Liver (tissue), 7 donors: ENCODE measurements at regions not wholly inside any gene's neighbourhood (a gene's known extent, or its start where the extent isn't known, plus 50 kb on each side); places are given as distances from the start of the nearest gene placed in this dataset.

Experiments used
- DNase-seq: peaks from one replicate; pipeline ENCODE4 v3.0.0-alpha.2; 2017; ENCODE audit warnings: low spot score
- H3K27ac ChIP-seq, 2 donors: one replicate each; pipeline ENCODE4 v1.7.0; 2013; ENCODE audit warnings: inconsistent platforms in 2 of 2, low read length in 2 of 2, control low read depth in 1 of 2, low read depth in 1 of 2, mild to moderate bottlenecking in 1 of 2
- H3K27me3 ChIP-seq, 4 donors: one replicate each; pipeline versions ENCODE4 v1.6.1 to v1.7.0; 2013; ENCODE audit warnings: low read length in 3 of 4, inconsistent platforms in 1 of 4, mild to moderate bottlenecking in 1 of 4, moderate library complexity in 1 of 4; ENCODE audit not compliant: control insufficient read depth in 4 of 4, insufficient read depth in 4 of 4
- H3K36me3 ChIP-seq, 4 donors: one replicate each; pipeline versions ENCODE4 v1.6.1 to v1.7.0; 2013; ENCODE audit warnings: low read length in 3 of 4, mild to moderate bottlenecking in 3 of 4, low read depth in 1 of 4, moderate library complexity in 1 of 4; ENCODE audit not compliant: control insufficient read depth in 4 of 4, insufficient read depth in 3 of 4
- H3K4me1 ChIP-seq, 4 donors: one replicate each; pipeline versions ENCODE4 v1.6.1 to v1.7.0; 2013; ENCODE audit warnings: low read length in 3 of 4, mild to moderate bottlenecking in 3 of 4, moderate library complexity in 1 of 4; ENCODE audit not compliant: control insufficient read depth in 4 of 4, insufficient read depth in 4 of 4
- H3K4me3 ChIP-seq, 3 donors: one replicate each; pipeline versions ENCODE4 v1.6.1 to v1.7.0; 2013; ENCODE audit warnings: low read length in 3 of 3, control low read depth in 1 of 3, low read depth in 1 of 3, mild to moderate bottlenecking in 1 of 3
- H3K9ac ChIP-seq, 2 donors: one replicate each; pipeline ENCODE4 v1.7.0; 2013; ENCODE audit warnings: low read length in 2 of 2, mild to moderate bottlenecking in 2 of 2, moderate library complexity in 2 of 2, control low read depth in 1 of 2, low read depth in 1 of 2
- H3K9me3 ChIP-seq, 4 donors: one replicate each; pipeline versions ENCODE4 v1.6.1 to v1.7.0; 2013; ENCODE audit warnings: low read length in 3 of 4; ENCODE audit not compliant: control insufficient read depth in 4 of 4
- ATF3 ChIP-seq: IDR thresholded peaks from 2 replicates; pipeline ENCODE4 v1.6.1; 2016; ENCODE audit warnings: antibody characterized with exemption
- FOXA1 ChIP-seq: IDR thresholded peaks from 2 replicates; pipeline ENCODE4 v1.6.1; 2016; ENCODE audit warnings: antibody characterized with exemption
- FOXA2 ChIP-seq: IDR thresholded peaks from 2 replicates; pipeline ENCODE4 v1.6.1; 2016; ENCODE audit warnings: antibody characterized with exemption
- JUND ChIP-seq, 2 donors: IDR thresholded peaks; 2 replicates each; pipeline ENCODE4 v1.6.1; 2016; ENCODE audit warnings: antibody characterized with exemption in 2 of 2
- NR2F2 ChIP-seq: IDR thresholded peaks from 2 replicates; pipeline ENCODE4 v1.6.1; 2016; ENCODE audit warnings: antibody characterized with exemption
- RAD21 ChIP-seq, 2 donors: IDR thresholded peaks; 2 replicates each; pipeline ENCODE4 v1.6.1; 2016; ENCODE audit warnings: antibody characterized with exemption in 2 of 2, mild to moderate bottlenecking in 2 of 2
- RXRA ChIP-seq, 2 donors: IDR thresholded peaks; 2 replicates each; pipeline ENCODE4 v1.6.1; 2017 to 2018; ENCODE audit warnings: antibody characterized with exemption in 2 of 2, mild to moderate bottlenecking in 1 of 2
- SP1 ChIP-seq: IDR thresholded peaks from 2 replicates; pipeline ENCODE4 v1.6.1; 2018; ENCODE audit warnings: antibody characterized with exemption, mild to moderate bottlenecking
- TAF1 ChIP-seq: conservative IDR thresholded peaks from 2 replicates; pipeline ENCODE4 v1.6.1; 2016; ENCODE audit warnings: antibody characterized with exemption, mild to moderate bottlenecking
- YY1 ChIP-seq: IDR thresholded peaks from 2 replicates; pipeline ENCODE4 v1.6.1; 2016; ENCODE audit warnings: antibody characterized with exemption, mild to moderate bottlenecking
- ZBTB33 ChIP-seq: IDR thresholded peaks from 2 replicates; pipeline ENCODE4 v1.6.1; 2016; ENCODE audit warnings: antibody characterized with exemption
- WGBS: extraction: QIAGEN DNeasy Blood & Tissue Kit; methylation state at CpG from one replicate; pipeline ENCODE4 v1.1.7; 2013; 5-methylcytosine and 5-hydroxymethylcytosine counted together
- TF ChIP-seq, protein P1 (sequence below): IDR thresholded peaks from 2 replicates; pipeline ENCODE4 v1.6.1; 2016; ENCODE audit warnings: antibody characterized with exemption
- donor health status: healthy.
- donor health status: healthy.
- donor health status: healthy.
- donor health status: healthy.

DNA sequence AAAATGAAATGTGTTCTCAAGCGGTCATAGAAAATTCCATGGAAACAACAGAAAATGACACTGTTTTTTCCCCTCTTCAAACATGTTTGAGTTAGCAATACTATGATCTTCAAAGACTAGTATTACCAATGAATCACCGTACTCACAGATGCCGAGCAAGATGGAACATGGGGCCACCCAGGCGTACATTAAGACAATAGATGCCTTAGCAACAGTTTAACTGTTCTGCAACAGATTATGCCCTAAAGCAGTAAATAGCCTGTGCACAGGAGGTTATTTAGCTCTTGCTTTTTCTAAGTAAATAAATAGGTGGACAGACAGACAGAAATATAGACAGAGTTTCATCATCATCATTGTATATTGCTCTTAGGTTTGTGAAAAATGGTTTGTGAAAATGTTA lies 284.0 kb upstream of the DEFB112 start (continued):
- no peak for TF ChIP-seq ATF3
- no peak for TF ChIP-seq ZBTB33
- no peak for TF ChIP-seq JUND (IDR thresholded peaks at IDR 0.05)
- TF ChIP-seq, protein P1, sequence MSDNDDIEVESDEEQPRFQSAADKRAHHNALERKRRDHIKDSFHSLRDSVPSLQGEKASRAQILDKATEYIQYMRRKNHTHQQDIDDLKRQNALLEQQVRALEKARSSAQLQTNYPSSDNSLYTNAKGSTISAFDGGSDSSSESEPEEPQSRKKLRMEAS, result no peak

GRCh38 chr6:50337532-50338122 lies 287.9 kb upstream of the DEFB112 start:
- DNase-seq, result no peak
- no peak overlapping the region for H3K27ac ChIP-seq
- TF ChIP-seq SP1 (no peak), ZBTB33 (no peak), FOXA2 (no peak), TAF1 (no peak), FOXA1 (no peak), RAD21 (IDR thresholded peaks at IDR 0.05) (no peak), RXRA (IDR thresholded peaks at IDR 0.05) (no peak), YY1 (no peak)
- WGBS, result 74% methylated on average over 3 of the region's 3 CpGs
- no peaks in the 10 kb centered on the region for H3K27me3 ChIP-seq
- no peak overlapping the region for H3K9ac ChIP-seq
- H3K9me3 ChIP-seq, result no peaks in the 10 kb centered on the region
- H3K36me3 ChIP-seq, result no peaks in the 10 kb centered on the region
- H3K4me3 ChIP-seq, result no peak overlapping the region
- no peaks in the 10 kb centered on the region for H3K4me1 ChIP-seq

GRCh38 chr6:50353603-50354002 lies 303.9 kb upstream of the DEFB112 start:
- no peak overlapping the region for H3K27ac ChIP-seq
- TF ChIP-seq RAD21 (IDR thresholded peaks at IDR 0.05), result no peak

GRCh38 chr6:50358113-50358512 lies 308.4 kb upstream of the DEFB112 start:
- peaks cover 0 to 2% (median 0%) of the 10 kb centered on the region in 4 donors for H3K27me3 ChIP-seq
- no peak for TF ChIP-seq ATF3
- TF ChIP-seq NR2F2, result no peak
- H3K27ac ChIP-seq, result no peak overlapping the region
- peaks cover 0 to 2% (median 0%) of the 10 kb centered on the region in 4 donors for H3K9me3 ChIP-seq
- no peaks in the 10 kb centered on the region for H3K4me1 ChIP-seq
- H3K36me3 ChIP-seq, result no peaks in the 10 kb centered on the region
- DNase-seq, result no peak
- H3K9ac ChIP-seq, result no peak overlapping the region
- no peak overlapping the region for H3K4me3 ChIP-seq
- WGBS, result 88% methylated on average over 5 of the region's 5 CpGs

More at GRCh38 chr6:50353603-50354002, 303.9 kb upstream of the DEFB112 start:
- Histone ChIP-seq H3K36me3 (no peaks in the 10 kb centered on the region), H3K27me3 (no peaks in the 10 kb centered on the region), H3K9ac (no peak overlapping the region), H3K9me3 (peaks cover 0 to 2% (median 0%) of the 10 kb centered on the region in 4 donors), H3K4me1 (no peaks in the 10 kb centered on the region), H3K4me3 (no peak overlapping the region)
- WGBS, result 82% methylated on average over 1 of the region's 1 CpG
- no peak for DNase-seq
